IMR-90 (cell line): ENCODE measurements at regions not wholly inside any gene's neighbourhood (a gene's known extent, or its start where the extent isn't known, plus 50 kb on each side); places are given as distances from the start of the nearest gene placed in this dataset.

Source experiments
- ATAC-seq: fragments of 200-7000 bp; cut with Tn5 transposase; 2 replicates; pipeline ENCODE4 v1.9.1; 2020; ENCODE audit warnings: low read depth, mild to moderate bottlenecking, moderate library complexity
- BruUV-seq: library from RNA; stranded (reverse); fragments of 400-500 nt; replicated peaks from 2 replicates; lab custom pipeline; 2021; lab: Mats Ljungman, UMichigan
- CTCF ChIA-PET: fragments of 300-600 bp; formaldehyde crosslinking; extraction: SDS; loops from one replicate; lab custom pipeline; 2021; ENCODE audit warnings: antibody characterized with exemption; lab: Yijun Ruan, JAX
- POLR2A ChIA-PET: fragments of 300-600 bp; sonication (Branson Sonifier 250); formaldehyde crosslinking; loops from one replicate; lab custom pipeline; 2022; ENCODE audit warnings: antibody characterized with exemption; ENCODE audit not compliant: unreplicated experiment; lab: Charles Lee
- DNase-seq: peaks from one replicate; pipeline ENCODE4 v3.0.0; 2013
- H2AFZ ChIP-seq: replicated peaks from 2 replicates; pipeline ENCODE3; 2013; ENCODE audit warnings: low read length, mild to moderate bottlenecking; ENCODE audit not compliant: poor library complexity
- H2AK5ac ChIP-seq: 2 replicates; pipeline ENCODE4 v1.6.1; 2013; ENCODE audit warnings: low read depth, low read length, inconsistent platforms
- H2AK9ac ChIP-seq: replicated peaks from 2 replicates; pipeline ENCODE3; 2013; ENCODE audit warnings: mild to moderate bottlenecking, low read depth, low read length, moderate library complexity; ENCODE audit not compliant: poor library complexity
- H2BK120ac ChIP-seq: 2 replicates; pipeline ENCODE4 v1.6.1; 2013; ENCODE audit warnings: low read depth, low read length, inconsistent platforms
- H2BK15ac ChIP-seq: 3 replicates; pipeline ENCODE4 v1.6.1; 2013; ENCODE audit warnings: low read depth, low read length, inconsistent platforms
- H2BK20ac ChIP-seq: 2 replicates; pipeline ENCODE4 v1.6.1; 2013; ENCODE audit warnings: low read depth, mild to moderate bottlenecking, inconsistent platforms, low read length, moderate library complexity
- H2BK5ac ChIP-seq: 2 replicates; pipeline ENCODE4 v1.6.1; 2013; ENCODE audit warnings: mild to moderate bottlenecking, low read depth, low read length, inconsistent platforms; ENCODE audit not compliant: poor library complexity, severe bottlenecking
- H3K14ac ChIP-seq: replicated peaks from 2 replicates; pipeline ENCODE4 v1.6.1; 2013; ENCODE audit warnings: low read depth, low read length, inconsistent platforms
- H3K18ac ChIP-seq: 2 replicates; pipeline ENCODE4 v1.6.1; 2013; ENCODE audit warnings: low read depth, low read length, control low read depth
- H3K23ac ChIP-seq: 2 replicates; pipeline ENCODE4 v1.6.1; 2013; ENCODE audit warnings: low read depth, low read length, inconsistent platforms
- H3K27ac ChIP-seq: 2 replicates; pipeline ENCODE4 v1.5.1; 2013; ENCODE audit warnings: mild to moderate bottlenecking, control low read depth, low read length; ENCODE audit not compliant: insufficient read depth
- H3K27me3 ChIP-seq: 2 replicates; pipeline ENCODE4 v1.6.1; 2013; ENCODE audit warnings: low read length; ENCODE audit not compliant: control insufficient read depth, insufficient read depth
- H3K36me3 ChIP-seq: 2 replicates; pipeline ENCODE4 v1.6.1; 2013; ENCODE audit warnings: low read length, mixed read lengths; ENCODE audit not compliant: control insufficient read depth, insufficient read depth
- H3K4ac ChIP-seq: 2 replicates; pipeline ENCODE4 v1.6.1; 2013; ENCODE audit warnings: low read depth, low read length, inconsistent platforms
- H3K4me1 ChIP-seq: 2 replicates; pipeline ENCODE4 v1.6.1; 2013; ENCODE audit warnings: low read length, mixed read lengths; ENCODE audit not compliant: control insufficient read depth, insufficient read depth
- H3K4me2 ChIP-seq: 2 replicates; pipeline ENCODE4 v1.6.1; 2013; ENCODE audit warnings: low read depth, mild to moderate bottlenecking, control low read depth, low read length, moderate library complexity
- H3K4me3 ChIP-seq: 2 replicates; pipeline ENCODE4 v1.5.1; 2013; ENCODE audit warnings: low read depth, mild to moderate bottlenecking, control low read depth, low read length, moderate library complexity; ENCODE audit not compliant: insufficient read depth
- H3K56ac ChIP-seq: 2 replicates; pipeline ENCODE4 v1.6.1; 2013; ENCODE audit warnings: low read length, inconsistent platforms; ENCODE audit not compliant: insufficient read depth; ENCODE audit errors: extremely low read depth
- H3K79me1 ChIP-seq, 2 experiments: 2 replicates each; pipeline ENCODE4 v1.6.1; 2013; ENCODE audit warnings: low read length in 2 of 2, inconsistent platforms in 1 of 2, low read depth in 1 of 2
- H3K9ac ChIP-seq: 2 replicates; pipeline ENCODE4 v1.6.1; 2013; ENCODE audit warnings: low read depth, low read length, control low read depth
- H3K9me1 ChIP-seq: 2 replicates; pipeline ENCODE4 v1.6.1; 2013; ENCODE audit warnings: low read length, inconsistent platforms; ENCODE audit not compliant: insufficient read depth
- H3K9me3 ChIP-seq: 2 replicates; pipeline ENCODE4 v1.6.1; 2013; ENCODE audit warnings: low read length; ENCODE audit not compliant: control insufficient read depth, insufficient read depth
- H4K20me1 ChIP-seq: 2 replicates; pipeline ENCODE4 v1.6.1; 2013; ENCODE audit warnings: low read length, inconsistent platforms; ENCODE audit not compliant: insufficient read depth
- H4K5ac ChIP-seq: 2 replicates; pipeline ENCODE4 v1.6.1; 2013; ENCODE audit warnings: mild to moderate bottlenecking, low read depth, low read length, control low read depth
- H4K8ac ChIP-seq, 2 experiments: 2 replicates each; pipeline ENCODE4 v1.6.1; 2013; ENCODE audit warnings: low read depth in 2 of 2, low read length in 2 of 2, control low read depth in 1 of 2, inconsistent platforms in 1 of 2
- H4K91ac ChIP-seq: 2 replicates; pipeline ENCODE4 v1.6.1; 2013; ENCODE audit warnings: low read depth, low read length, inconsistent platforms; ENCODE audit not compliant: insufficient read depth
- BHLHE40 ChIP-seq: fragments of 150-350 bp; IDR thresholded peaks from 2 replicates; pipeline ENCODE4 v1.6.1; 2016; ENCODE audit warnings: mild to moderate bottlenecking, low read depth, low read length
- CHD1 ChIP-seq: IDR thresholded peaks from 2 replicates; pipeline ENCODE4 v1.6.1; 2012; ENCODE audit warnings: low read depth, low read length, improper control_type of control experiment
- CTCF ChIP-seq: conservative IDR thresholded peaks from 2 replicates; pipeline ENCODE4 v1.5.1; 2012; ENCODE audit warnings: mild to moderate bottlenecking, low read depth, low read length, improper control_type of control experiment
- MAZ ChIP-seq: IDR thresholded peaks from 2 replicates; pipeline ENCODE4 v1.6.1; 2012; ENCODE audit warnings: low read depth, mild to moderate bottlenecking, low read length, improper control_type of control experiment, moderate library complexity, borderline replicate concordance
- SMC3 ChIP-seq: fragments of 150-350 bp; IDR thresholded peaks from 2 replicates; pipeline ENCODE4 v1.6.1; 2016; ENCODE audit warnings: low read depth, mild to moderate bottlenecking, antibody characterized with exemption, low read length, moderate library complexity
- WGBS, 2 experiments: methylation state at CpG; one replicate each; pipeline versions ENCODE4 v1.1.5 to v1.1.7; 2013; ENCODE audit warnings: missing lambda C conversion rate in 2 of 2; ENCODE audit not compliant: insufficient read length in 1 of 2; ENCODE audit errors: extremely low coverage in 2 of 2; 5-methylcytosine and 5-hydroxymethylcytosine counted together
- dilution Hi-C: fragments of 300-500 bp; cut with HindIII; formaldehyde crosslinking; loops from one replicate; pipeline ENCODE4 v1.14.3; 2018; ENCODE audit warnings: low sequenced_read_pairs; ENCODE audit not compliant: unreplicated experiment
- in situ Hi-C: fragments of 300-500 bp; cut with MboI; formaldehyde crosslinking; loops from 3 replicates; pipeline ENCODE4 v1.14.3; 2019; ENCODE audit warnings: low sequenced_read_pairs, inconsistent platforms, mixed read lengths
- intact Hi-C: fragments of 100-400 bp; cut with micrococcal nuclease; formaldehyde crosslinking; loops from 2 replicates; pipeline ENCODE4 v1.10.0; 2022

GRCh38 chr12:43221216-43221615 is 330.8 kb downstream of the ADAMTS20 start:
- Histone ChIP-seq H2BK20ac (no peak overlapping the region), H3K14ac (no peak overlapping the region), H3K9me1 (no peaks in the 10 kb centered on the region), H2BK15ac (no peak overlapping the region), H4K8ac (no peak overlapping the region), H3K9ac (no peak overlapping the region), H2AK9ac (no peak overlapping the region), H3K4me3 (no peak overlapping the region), H3K36me3 (no peaks in the 10 kb centered on the region), H3K27ac (no peak overlapping the region), H4K91ac (no peak overlapping the region), H3K79me1 (no peaks in the 10 kb centered on the region), H2BK5ac (no peak overlapping the region), H4K5ac (no peak overlapping the region), H3K18ac (no peak overlapping the region), H2AFZ (no peak overlapping the region), H3K56ac (no peak overlapping the region), H4K20me1 (no peaks in the 10 kb centered on the region), H3K4me1 (no peaks in the 10 kb centered on the region), H3K23ac (no peak overlapping the region), H3K4ac (no peak overlapping the region), H3K9me3 (no peaks in the 10 kb centered on the region), H2BK120ac (no peak overlapping the region), H3K27me3 (peaks cover 8% of the 10 kb centered on the region), H2AK5ac (no peak overlapping the region), H3K4me2 (no peak overlapping the region)
- WGBS, 2 experiments, result 83% methylated on average over 1 of the region's 4 CpGs; no CpG with 5 or more reads in 1 of the 2 experiments
- intact Hi-C loops (no loop called here), dilution Hi-C loops (no loop called here), in situ Hi-C loops (no loop called here)
- ChIA-PET CTCF (no interaction called here), POLR2A (no interaction called here)
- TF ChIP-seq BHLHE40 (no peak), CTCF (no peak), CHD1 (no peak), MAZ (no peak), SMC3 (no peak)
- ATAC-seq (no peak), DNase-seq (no peak)
- no TSS peak for BruUV-seq
